ENCODE measurements at regions not wholly inside any gene's neighbourhood (a gene's known extent, or its start where the extent isn't known, plus 50 kb on each side); places are given as distances from the start of the nearest gene placed in this dataset.

DNA sequence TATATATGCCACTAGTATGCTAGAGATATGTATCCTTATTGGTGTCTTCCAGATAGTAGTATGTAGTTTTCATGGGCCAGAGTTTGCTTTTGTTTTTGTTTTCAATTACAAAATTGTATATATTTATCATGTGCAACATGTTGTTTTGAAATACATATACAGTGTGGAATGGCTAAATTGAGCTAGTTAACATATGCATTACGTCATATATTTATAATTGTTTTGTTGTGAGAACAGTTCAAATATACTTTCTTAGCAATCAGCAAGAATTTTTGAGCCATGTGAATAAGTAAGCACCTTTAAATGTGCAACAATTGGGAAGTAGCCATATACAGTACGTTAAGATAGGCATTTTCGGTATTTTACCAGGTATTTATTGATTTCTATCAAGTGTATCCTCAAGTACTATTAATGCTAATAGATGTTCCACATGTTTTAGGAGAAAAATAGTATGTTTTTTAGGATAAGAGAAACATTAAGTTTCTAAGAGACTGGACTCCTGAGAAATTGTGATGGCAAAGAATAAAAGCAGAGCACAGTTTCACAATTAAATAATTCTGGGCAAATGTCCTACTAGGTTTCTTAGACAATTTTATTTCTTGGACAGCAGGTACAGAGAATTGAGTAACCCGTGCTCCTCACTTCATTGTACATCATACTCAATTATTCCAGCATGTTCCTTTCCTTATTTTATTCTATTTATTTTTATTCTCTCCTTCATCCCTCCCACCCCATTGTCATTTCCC is 60.5 kb upstream of the SLC5A12 start:
- ATAC-seq = no peak
- Histone ChIP-seq H3K9me3 (ENCODE audit: control insufficient read depth in 1 of 2, insufficient read depth in 1 of 2, low read depth in 1 of 2, low read length in 2 of 2) (no peaks in the 10 kb centered on the region; a peak in 1 of 4 replicates), H3K4me3 (replicated peaks in 1 of 2; ENCODE audit: low read depth in 1 of 2, low read length in 2 of 2) (no peak overlapping the region), H3K27ac (ENCODE audit: low read depth, low read length) (no peak overlapping the region), H3K79me2 (ENCODE audit: insufficient read depth, low read length) (no peaks in the 10 kb centered on the region), H2AFZ (ENCODE audit: low read depth, low read length, poor library complexity, severe bottlenecking) (no peak overlapping the region), H3K9me2 (ENCODE audit: insufficient read depth) (no peaks in the 10 kb centered on the region), H3K4me1 (ENCODE audit: control insufficient read depth in 1 of 2, insufficient read depth in 2 of 2, low read length in 2 of 2) (no peaks in the 10 kb centered on the region), H3K36me3 (ENCODE audit: control insufficient read depth in 1 of 2, insufficient read depth in 2 of 2, low read length in 2 of 2) (no peaks in the 10 kb centered on the region), H3K9ac (ENCODE audit: low read length) (no peak overlapping the region), H3K27me3 (ENCODE audit: insufficient read depth, low read length) (no peaks in the 10 kb centered on the region), H4K20me1 (ENCODE audit: insufficient read depth) (no peaks in the 10 kb centered on the region), H3K4me2 (ENCODE audit: low read length) (no peak overlapping the region)
- ChIA-PET CTCF (no interaction called here), POLR2A (no interaction called here), RAD21 (ENCODE audit: low non-redundant PET in 1 of 2, low total read pairs in 2 of 2, uncharacterized antibody in 2 of 2, unreplicated experiment in 2 of 2) (no interaction called here)
- TF ChIP-seq CBX3 (IDR thresholded peaks at IDR 0.05; ENCODE audit: low read depth) = no peak
- TF ChIP-seq SP1 (IDR thresholded peaks at IDR 0.05; ENCODE audit: low read depth) = no peak
- TF ChIP-seq, protein P1, sequence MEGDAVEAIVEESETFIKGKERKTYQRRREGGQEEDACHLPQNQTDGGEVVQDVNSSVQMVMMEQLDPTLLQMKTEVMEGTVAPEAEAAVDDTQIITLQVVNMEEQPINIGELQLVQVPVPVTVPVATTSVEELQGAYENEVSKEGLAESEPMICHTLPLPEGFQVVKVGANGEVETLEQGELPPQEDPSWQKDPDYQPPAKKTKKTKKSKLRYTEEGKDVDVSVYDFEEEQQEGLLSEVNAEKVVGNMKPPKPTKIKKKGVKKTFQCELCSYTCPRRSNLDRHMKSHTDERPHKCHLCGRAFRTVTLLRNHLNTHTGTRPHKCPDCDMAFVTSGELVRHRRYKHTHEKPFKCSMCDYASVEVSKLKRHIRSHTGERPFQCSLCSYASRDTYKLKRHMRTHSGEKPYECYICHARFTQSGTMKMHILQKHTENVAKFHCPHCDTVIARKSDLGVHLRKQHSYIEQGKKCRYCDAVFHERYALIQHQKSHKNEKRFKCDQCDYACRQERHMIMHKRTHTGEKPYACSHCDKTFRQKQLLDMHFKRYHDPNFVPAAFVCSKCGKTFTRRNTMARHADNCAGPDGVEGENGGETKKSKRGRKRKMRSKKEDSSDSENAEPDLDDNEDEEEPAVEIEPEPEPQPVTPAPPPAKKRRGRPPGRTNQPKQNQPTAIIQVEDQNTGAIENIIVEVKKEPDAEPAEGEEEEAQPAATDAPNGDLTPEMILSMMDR (IDR thresholded peaks at IDR 0.05 in 2 of 3, conservative IDR thresholded peaks at IDR 0.05 in 1 of 3; ENCODE audit: borderline replicate concordance in 1 of 3, insufficient read depth in 1 of 3, low read depth in 2 of 3, low read length in 2 of 3) = no peak
- TF ChIP-seq ZNF274 (IDR thresholded peaks at IDR 0.05; ENCODE audit: low read depth, low read length) = no peak
- intact Hi-C loops (cut with micrococcal nuclease) = no loop called here
- no peak for DNase-seq (ENCODE audit: low read depth, low spot score)
- BruUV-seq (replicated peaks) = no TSS peak

DNA sequence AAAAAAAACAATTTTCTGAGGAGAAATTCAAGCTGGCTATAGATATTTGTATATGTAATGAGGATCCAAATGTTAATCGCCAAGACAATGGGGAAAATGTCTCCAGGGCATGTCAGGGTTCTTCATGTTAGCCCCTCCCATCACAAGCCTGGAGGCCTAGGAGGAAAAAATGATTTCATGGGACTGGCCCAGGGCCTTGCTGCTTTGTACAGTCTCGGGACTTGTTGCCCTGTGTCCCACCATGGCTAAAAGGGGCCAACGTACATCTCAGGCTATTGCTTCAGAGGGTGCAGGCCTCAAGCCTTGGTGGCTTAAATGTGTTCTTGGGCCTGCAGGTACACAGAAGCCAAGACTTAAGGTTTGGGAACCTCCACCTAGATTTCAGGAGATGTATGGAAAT is 62.1 kb upstream of the SLC5A12 start:
- no peaks in the 10 kb centered on the region for H3K36me3 ChIP-seq (ENCODE audit: control insufficient read depth in 1 of 2, insufficient read depth in 2 of 2, low read length in 2 of 2)
- RAD21 ChIA-PET (ENCODE audit: low non-redundant PET in 1 of 2, low total read pairs in 2 of 2, uncharacterized antibody in 2 of 2, unreplicated experiment in 2 of 2) = no interaction called here
- no peaks in the 10 kb centered on the region for H3K79me2 ChIP-seq (ENCODE audit: insufficient read depth, low read length)
- ATAC-seq (no peak), DNase-seq (ENCODE audit: low read depth, low spot score) (no peak)
- TF ChIP-seq POLR2AphosphoS5 (IDR thresholded peaks at IDR 0.05; ENCODE audit: low read depth, low read length) = no peak
- TF ChIP-seq, protein P2, sequence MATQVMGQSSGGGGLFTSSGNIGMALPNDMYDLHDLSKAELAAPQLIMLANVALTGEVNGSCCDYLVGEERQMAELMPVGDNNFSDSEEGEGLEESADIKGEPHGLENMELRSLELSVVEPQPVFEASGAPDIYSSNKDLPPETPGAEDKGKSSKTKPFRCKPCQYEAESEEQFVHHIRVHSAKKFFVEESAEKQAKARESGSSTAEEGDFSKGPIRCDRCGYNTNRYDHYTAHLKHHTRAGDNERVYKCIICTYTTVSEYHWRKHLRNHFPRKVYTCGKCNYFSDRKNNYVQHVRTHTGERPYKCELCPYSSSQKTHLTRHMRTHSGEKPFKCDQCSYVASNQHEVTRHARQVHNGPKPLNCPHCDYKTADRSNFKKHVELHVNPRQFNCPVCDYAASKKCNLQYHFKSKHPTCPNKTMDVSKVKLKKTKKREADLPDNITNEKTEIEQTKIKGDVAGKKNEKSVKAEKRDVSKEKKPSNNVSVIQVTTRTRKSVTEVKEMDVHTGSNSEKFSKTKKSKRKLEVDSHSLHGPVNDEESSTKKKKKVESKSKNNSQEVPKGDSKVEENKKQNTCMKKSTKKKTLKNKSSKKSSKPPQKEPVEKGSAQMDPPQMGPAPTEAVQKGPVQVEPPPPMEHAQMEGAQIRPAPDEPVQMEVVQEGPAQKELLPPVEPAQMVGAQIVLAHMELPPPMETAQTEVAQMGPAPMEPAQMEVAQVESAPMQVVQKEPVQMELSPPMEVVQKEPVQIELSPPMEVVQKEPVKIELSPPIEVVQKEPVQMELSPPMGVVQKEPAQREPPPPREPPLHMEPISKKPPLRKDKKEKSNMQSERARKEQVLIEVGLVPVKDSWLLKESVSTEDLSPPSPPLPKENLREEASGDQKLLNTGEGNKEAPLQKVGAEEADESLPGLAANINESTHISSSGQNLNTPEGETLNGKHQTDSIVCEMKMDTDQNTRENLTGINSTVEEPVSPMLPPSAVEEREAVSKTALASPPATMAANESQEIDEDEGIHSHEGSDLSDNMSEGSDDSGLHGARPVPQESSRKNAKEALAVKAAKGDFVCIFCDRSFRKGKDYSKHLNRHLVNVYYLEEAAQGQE (IDR thresholded peaks at IDR 0.05; ENCODE audit: low read depth) = no peak
- TF ChIP-seq SIN3A (IDR thresholded peaks at IDR 0.05; ENCODE audit: low read depth) = no peak
- no peak for TF ChIP-seq CEBPB (IDR thresholded peaks at IDR 0.05; ENCODE audit: low read depth)
- no peak for TF ChIP-seq TCF7L2 (IDR thresholded peaks at IDR 0.05; ENCODE audit: borderline replicate concordance, extremely low read depth, insufficient read depth, insufficient read length)
- TF ChIP-seq ZFX (IDR thresholded peaks at IDR 0.05) = no peak
- no peak for TF ChIP-seq YY1 (IDR thresholded peaks at IDR 0.05; ENCODE audit: extremely low read depth, insufficient replicate concordance, low read depth, low read length)
- TF ChIP-seq SP1 (IDR thresholded peaks at IDR 0.05; ENCODE audit: low read depth) = no peak
- TF ChIP-seq SRF (IDR thresholded peaks at IDR 0.05; ENCODE audit: low read depth) = no peak
- no peak for TF ChIP-seq CBX3 (IDR thresholded peaks at IDR 0.05; ENCODE audit: low read depth)
- TF ChIP-seq RAD21 (IDR thresholded peaks at IDR 0.05; ENCODE audit: low read depth) = no peak
- no peak for TF ChIP-seq FOSL1 (IDR thresholded peaks at IDR 0.05; ENCODE audit: low read depth)
- no peak overlapping the region for H3K27ac ChIP-seq (ENCODE audit: low read depth, low read length)
- no peaks in the 10 kb centered on the region for H3K27me3 ChIP-seq (ENCODE audit: insufficient read depth, low read length)
- H3K9me3 ChIP-seq (ENCODE audit: control insufficient read depth in 1 of 2, insufficient read depth in 1 of 2, low read depth in 1 of 2, low read length in 2 of 2) = peaks cover 0 to 3% of the 10 kb centered on the region in 2 experiments; a peak in 1 of 4 replicates
- POLR2A ChIA-PET = no interaction called here
- no peaks in the 10 kb centered on the region for H3K4me1 ChIP-seq (ENCODE audit: control insufficient read depth in 1 of 2, insufficient read depth in 2 of 2, low read length in 2 of 2)
- no peaks in the 10 kb centered on the region for H3K9me2 ChIP-seq (ENCODE audit: insufficient read depth)
- H4K20me1 ChIP-seq (ENCODE audit: insufficient read depth) = no peaks in the 10 kb centered on the region
- CTCF ChIA-PET = no interaction called here
- intact Hi-C loops (cut with micrococcal nuclease) = no loop called here
- no TSS peak for BruUV-seq (replicated peaks)
- no peak overlapping the region for H3K4me2 ChIP-seq (ENCODE audit: low read length)
- no peak overlapping the region for H3K4me3 ChIP-seq (replicated peaks in 1 of 2; ENCODE audit: low read depth in 1 of 2, low read length in 2 of 2)
- no peak overlapping the region for H3K9ac ChIP-seq (ENCODE audit: low read length)
- no peak overlapping the region for H2AFZ ChIP-seq (ENCODE audit: low read depth, low read length, poor library complexity, severe bottlenecking)

Measured in HCT116 (cell line).